Effector memory CD8-positive, alpha-beta T cell (primary cell): ENCODE measurements at regions not wholly inside any gene's neighbourhood (a gene's known extent, or its start where the extent isn't known, plus 50 kb on each side); places are given as distances from the start of the nearest gene placed in this dataset.
"Not testable (repeated sequence)": the region's sequence is repeated elsewhere in the genome, so short reads cannot be mapped to it uniquely, and the experiment has no call there.

Experiments used
- ATAC-seq: fragments of 150-1000 bp; cut with Tn5 transposase; replicated peaks from 2 replicates; pipeline ENCODE4 v1.10.0; 2021; ENCODE audit warnings: mild to moderate bottlenecking, moderate library complexity
- DNase-seq, 3 experiments: peaks; one replicate each; pipeline ENCODE4 v3.0.0; 2021
- H3K27ac Mint-ChIP-seq, 2 donors: one replicate each; pipeline ENCODE4 v1.8.0; 2022; ENCODE audit warnings: mild to moderate bottlenecking in 2 of 2, mixed read lengths in 2 of 2, moderate library complexity in 2 of 2
- H3K27me3 Mint-ChIP-seq, 2 donors: one replicate each; pipeline ENCODE4 v1.8.0; 2022; ENCODE audit warnings: mixed read lengths in 2 of 2
- H3K36me3 Mint-ChIP-seq: one replicate; pipeline ENCODE4 v1.8.0; 2022; ENCODE audit warnings: mild to moderate bottlenecking, moderate library complexity, mixed read lengths; ENCODE audit not compliant: insufficient read depth
- H3K4me1 Mint-ChIP-seq, 2 donors: one replicate each; pipeline ENCODE4 v1.8.0; 2022; ENCODE audit warnings: low read depth in 2 of 2, mixed read lengths in 2 of 2
- H3K4me3 Mint-ChIP-seq, 2 donors: one replicate each; pipeline ENCODE4 v1.8.0; 2022; ENCODE audit warnings: mild to moderate bottlenecking in 2 of 2, mixed read lengths in 2 of 2, moderate library complexity in 2 of 2
- H3K9me3 Mint-ChIP-seq, 2 donors: one replicate each; pipeline ENCODE4 v1.8.0; 2022; ENCODE audit warnings: mixed read lengths in 2 of 2

GRCh38 chr14:105581551-105582341 lies 55.4 kb downstream of the TMEM121 start:
- Mint-ChIP-seq H3K27me3 (peaks cover 0 to under 1% of the 10 kb centered on the region in 2 donors), H3K9me3 (no peaks in the 10 kb centered on the region), H3K27ac (no peak overlapping the region), H3K4me3 (no peak overlapping the region), H3K4me1 (no peaks in the 10 kb centered on the region), H3K36me3 (no peaks in the 10 kb centered on the region)
- ATAC-seq (no peak), DNase-seq (no peak)

DNA sequence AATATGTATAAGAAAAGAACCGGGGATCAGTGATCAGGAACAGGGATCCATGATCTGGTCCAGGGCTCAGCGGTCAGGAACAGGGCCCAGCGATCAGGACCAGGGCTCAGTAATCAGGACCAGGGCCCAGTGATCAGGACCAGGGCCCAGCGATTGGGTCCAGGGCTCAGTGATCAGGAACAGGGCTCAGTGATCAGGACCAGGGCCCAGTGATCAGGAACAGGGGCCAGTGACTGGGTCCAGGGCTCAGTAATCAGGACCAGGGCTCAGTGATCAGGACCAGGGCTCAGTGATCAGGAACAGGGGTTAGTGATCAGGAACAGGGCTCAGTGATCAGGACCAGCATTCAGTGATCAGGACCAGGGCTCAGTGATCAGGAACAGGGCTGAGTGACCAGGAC lies 56.3 kb downstream of the TMEM121 start:
- no peak overlapping the region for H3K4me3 Mint-ChIP-seq
- no peak for DNase-seq
- no peaks in the 10 kb centered on the region for H3K9me3 Mint-ChIP-seq
- H3K27ac Mint-ChIP-seq: peak overlapping the region; percentile 27 to 33
- H3K27me3 Mint-ChIP-seq: no peaks in the 10 kb centered on the region
- ATAC-seq: no peak
- H3K4me1 Mint-ChIP-seq: no peaks in the 10 kb centered on the region
- no peaks in the 10 kb centered on the region for H3K36me3 Mint-ChIP-seq

GRCh38 chr14:105583914-105584313 lies 57.5 kb downstream of the TMEM121 start:
- not testable (repeated sequence) for H3K4me3 Mint-ChIP-seq, ATAC-seq, H3K9me3 Mint-ChIP-seq, H3K36me3 Mint-ChIP-seq, H3K27ac Mint-ChIP-seq, H3K27me3 Mint-ChIP-seq, DNase-seq, H3K4me1 Mint-ChIP-seq

DNA sequence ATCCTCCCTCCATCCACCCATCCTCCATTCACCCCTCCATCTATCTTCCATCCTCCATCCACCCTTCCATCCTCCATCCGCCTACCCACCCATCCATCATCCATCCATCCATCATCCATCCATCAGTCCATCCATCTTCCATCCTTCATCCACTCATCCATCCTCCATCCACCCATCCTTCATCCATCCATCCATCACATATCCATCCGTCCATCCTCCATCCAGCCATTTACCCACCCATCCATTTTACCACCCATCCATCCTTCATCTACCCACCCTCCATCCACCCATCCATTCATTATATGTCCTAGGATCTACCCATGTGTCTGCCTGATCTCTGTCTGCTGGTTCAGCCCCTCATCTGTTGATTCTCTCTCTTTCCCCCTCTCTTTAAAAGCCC lies 58.9 kb downstream of the TMEM121 start:
- H3K4me3 Mint-ChIP-seq, H3K36me3 Mint-ChIP-seq, H3K27ac Mint-ChIP-seq, H3K27me3 Mint-ChIP-seq, DNase-seq, H3K4me1 Mint-ChIP-seq, H3K9me3 Mint-ChIP-seq, ATAC-seq: not testable (repeated sequence)

DNA sequence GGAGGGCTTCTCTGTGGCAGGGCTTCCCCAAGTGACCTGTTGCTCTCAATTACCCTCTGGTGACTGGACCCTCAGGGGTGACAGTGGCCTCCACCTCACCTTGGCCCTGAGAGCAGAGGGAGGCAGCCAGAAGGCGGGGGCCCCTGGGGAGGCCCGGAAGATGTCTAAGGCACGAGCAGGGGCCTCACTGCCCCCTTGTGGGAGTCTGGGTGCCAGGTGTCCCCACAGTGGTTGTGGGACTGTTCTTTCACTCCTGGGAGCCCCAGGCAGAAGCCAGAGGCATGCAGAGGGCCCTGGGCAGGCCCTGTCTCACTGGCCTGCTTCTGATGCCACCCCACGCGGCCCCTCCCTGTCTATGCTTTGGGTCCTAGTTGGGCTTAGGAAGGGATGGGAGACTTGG lies 59.3 kb downstream of the TMEM121 start:
- H3K27ac Mint-ChIP-seq, H3K9me3 Mint-ChIP-seq, H3K36me3 Mint-ChIP-seq, H3K27me3 Mint-ChIP-seq, H3K4me1 Mint-ChIP-seq, ATAC-seq, DNase-seq, H3K4me3 Mint-ChIP-seq: not testable (repeated sequence)

DNA sequence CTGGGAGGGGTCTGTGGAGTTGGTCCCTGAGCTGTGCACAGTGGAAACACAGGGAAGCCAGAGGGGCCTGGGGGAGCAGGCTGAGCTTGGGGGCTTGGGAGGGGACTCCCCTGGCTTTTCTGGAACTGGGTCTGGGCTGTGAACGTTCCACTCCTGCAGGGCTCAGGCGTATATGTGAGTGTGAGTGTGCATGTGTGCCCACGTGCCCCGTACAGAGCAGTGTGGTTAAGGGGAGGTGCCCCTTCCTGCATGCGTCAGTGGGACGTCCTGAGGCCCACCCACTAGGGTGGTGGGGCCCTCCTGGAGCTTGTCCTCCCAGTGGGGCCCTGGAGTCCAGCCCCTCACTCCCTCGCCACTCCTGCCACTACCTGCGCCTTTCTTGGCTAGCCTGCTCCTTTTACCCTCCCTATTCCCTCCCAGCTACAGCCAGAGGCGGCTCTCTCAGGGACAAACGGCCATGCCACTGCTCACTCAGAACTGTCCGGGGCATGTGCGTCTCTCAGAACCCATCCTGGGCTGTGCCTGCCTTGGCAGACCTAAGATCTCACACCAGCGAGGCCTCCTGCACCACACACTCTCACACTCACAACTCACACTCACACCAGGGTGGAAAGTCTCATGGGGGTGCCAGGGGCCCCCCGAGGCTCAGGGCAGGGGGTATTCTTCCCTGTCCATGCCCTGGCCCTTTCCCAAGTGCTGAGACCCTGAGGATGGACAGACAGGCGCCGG lies 59.9 kb downstream of the TMEM121 start:
- H3K4me3 Mint-ChIP-seq, DNase-seq, H3K4me1 Mint-ChIP-seq, H3K36me3 Mint-ChIP-seq, H3K27ac Mint-ChIP-seq, H3K9me3 Mint-ChIP-seq, H3K27me3 Mint-ChIP-seq: not testable (repeated sequence)
- ATAC-seq: peak; percentile 51

- not testable (repeated sequence) for H3K36me3 Mint-ChIP-seq, H3K9me3 Mint-ChIP-seq, H3K4me3 Mint-ChIP-seq, H3K27ac Mint-ChIP-seq, H3K27me3 Mint-ChIP-seq, H3K4me1 Mint-ChIP-seq, ATAC-seq, DNase-seq
Measured at GRCh38 chr14:105587034-105587433, 60.7 kb downstream of the TMEM121 start.

- not testable (repeated sequence) for DNase-seq, H3K9me3 Mint-ChIP-seq, H3K4me1 Mint-ChIP-seq, H3K27ac Mint-ChIP-seq, ATAC-seq, H3K27me3 Mint-ChIP-seq, H3K4me3 Mint-ChIP-seq, H3K36me3 Mint-ChIP-seq
Measured at GRCh38 chr14:105587482-105588235, 61.3 kb downstream of the TMEM121 start.

DNA sequence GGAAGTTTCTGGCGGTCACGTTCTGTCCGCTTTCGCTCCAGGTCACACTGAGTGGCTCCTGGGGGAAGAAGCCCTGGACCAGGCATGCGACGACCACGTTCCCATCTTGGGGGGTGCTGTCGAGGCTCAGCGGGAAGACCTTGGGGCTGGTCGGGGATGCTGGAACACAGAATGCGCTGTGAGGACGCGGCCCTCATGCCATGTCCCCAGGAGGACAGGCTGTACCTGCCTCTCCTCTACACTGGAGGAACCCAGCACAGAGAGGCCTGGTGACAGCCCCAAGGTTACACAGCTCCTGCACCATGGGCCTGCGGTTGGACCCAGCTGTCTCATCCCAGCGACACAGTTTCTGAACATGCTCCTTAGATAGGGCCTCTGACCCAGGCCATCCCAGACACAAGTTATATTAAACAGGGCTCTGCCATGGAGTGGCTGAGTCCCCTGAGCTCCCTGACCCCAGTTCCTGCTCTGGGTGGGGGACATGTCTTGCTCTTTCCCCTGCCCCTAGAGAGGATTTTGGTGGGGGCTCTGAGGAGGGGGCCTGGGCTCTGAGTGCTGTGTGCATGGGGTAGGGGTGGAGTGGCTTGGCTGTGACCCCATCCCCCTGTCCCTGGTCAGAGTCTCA lies 62.0 kb downstream of the TMEM121 start:
- H3K36me3 Mint-ChIP-seq: no peaks in the 10 kb centered on the region
- DNase-seq: no peak
- no peak for ATAC-seq
- no peaks in the 10 kb centered on the region for H3K27me3 Mint-ChIP-seq
- H3K4me1 Mint-ChIP-seq: no peaks in the 10 kb centered on the region
- H3K9me3 Mint-ChIP-seq: no peaks in the 10 kb centered on the region
- no peak overlapping the region for H3K4me3 Mint-ChIP-seq
- H3K27ac Mint-ChIP-seq: no peak overlapping the region

- ATAC-seq (no peak), DNase-seq (no peak)
- no peak overlapping the region for H3K4me3 Mint-ChIP-seq
- H3K27me3 Mint-ChIP-seq: no peaks in the 10 kb centered on the region
- no peaks in the 10 kb centered on the region for H3K36me3 Mint-ChIP-seq
- H3K4me1 Mint-ChIP-seq: no peaks in the 10 kb centered on the region
- no peak overlapping the region for H3K27ac Mint-ChIP-seq
- H3K9me3 Mint-ChIP-seq: no peaks in the 10 kb centered on the region
Measured at GRCh38 chr14:105589161-105589925, 63.0 kb downstream of the TMEM121 start.

DNA sequence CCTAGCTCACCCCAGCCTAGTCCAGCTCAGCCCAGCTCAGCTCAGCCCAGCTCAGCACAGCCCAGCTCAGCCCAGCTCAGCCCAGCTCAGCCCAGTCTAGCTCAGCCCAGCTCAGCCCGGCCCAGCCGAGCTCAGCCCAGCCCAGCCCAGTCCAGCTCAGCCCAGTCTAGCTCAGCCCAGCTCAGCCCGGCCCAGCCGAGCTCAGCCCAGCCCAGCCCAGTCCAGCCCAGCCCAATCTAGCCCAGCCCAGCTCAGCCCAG lies 63.5 kb downstream of the TMEM121 start:
- not testable (repeated sequence) for H3K36me3 Mint-ChIP-seq, H3K4me3 Mint-ChIP-seq, H3K27me3 Mint-ChIP-seq, ATAC-seq, H3K9me3 Mint-ChIP-seq, H3K27ac Mint-ChIP-seq, H3K4me1 Mint-ChIP-seq, DNase-seq

DNA sequence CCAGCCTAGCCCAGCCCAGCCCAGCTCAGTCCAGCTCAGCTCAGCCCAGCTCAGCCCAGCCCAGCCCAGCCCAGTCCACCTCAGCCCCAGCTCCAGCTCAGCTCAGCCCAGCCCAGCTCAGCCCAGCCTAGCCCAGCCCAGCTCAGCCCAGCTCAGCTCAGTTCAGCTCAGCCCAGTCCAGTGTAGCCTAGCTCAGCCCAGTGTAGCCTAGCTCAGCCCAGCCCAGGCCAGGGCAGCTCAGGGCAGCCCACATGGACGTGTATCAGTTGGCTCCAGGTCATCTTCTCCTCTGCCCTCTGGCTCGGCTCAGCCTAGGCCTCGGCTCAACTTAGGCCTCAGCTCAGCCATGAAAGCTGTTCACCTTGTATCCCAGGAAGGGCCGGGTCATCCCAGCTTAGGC lies 64.7 kb downstream of the TMEM121 start:
- no peaks in the 10 kb centered on the region for H3K27me3 Mint-ChIP-seq
- no peaks in the 10 kb centered on the region for H3K9me3 Mint-ChIP-seq
- H3K4me1 Mint-ChIP-seq: no peaks in the 10 kb centered on the region
- H3K27ac Mint-ChIP-seq: no peak overlapping the region
- H3K36me3 Mint-ChIP-seq: no peaks in the 10 kb centered on the region
- DNase-seq (no peak), ATAC-seq (no peak)
- H3K4me3 Mint-ChIP-seq: no peak overlapping the region

GRCh38 chr14:105591792-105592341 lies 65.5 kb downstream of the TMEM121 start:
- H3K36me3 Mint-ChIP-seq, H3K4me1 Mint-ChIP-seq, H3K9me3 Mint-ChIP-seq, H3K4me3 Mint-ChIP-seq, DNase-seq, H3K27me3 Mint-ChIP-seq, H3K27ac Mint-ChIP-seq, ATAC-seq: not testable (repeated sequence)
